RCC 7860 (cell line): ENCODE measurements at regions not wholly inside any gene's neighbourhood (a gene's known extent, or its start where the extent isn't known, plus 50 kb on each side); places are given as distances from the start of the nearest gene placed in this dataset.
"Not testable (repeated sequence)": the region's sequence is repeated elsewhere in the genome, so short reads cannot be mapped to it uniquely, and the experiment has no call there.

Experiments
- DNase-seq: peaks from one replicate; pipeline ENCODE4 v3.0.0-alpha.2; 2015; ENCODE audit warnings: low spot score
- FAIRE-seq: peaks from 2 replicates; lab custom pipeline; 2012; peaks lifted over from hg19 to GRCh38; lab: Jason Lieb, UNC

DNA sequence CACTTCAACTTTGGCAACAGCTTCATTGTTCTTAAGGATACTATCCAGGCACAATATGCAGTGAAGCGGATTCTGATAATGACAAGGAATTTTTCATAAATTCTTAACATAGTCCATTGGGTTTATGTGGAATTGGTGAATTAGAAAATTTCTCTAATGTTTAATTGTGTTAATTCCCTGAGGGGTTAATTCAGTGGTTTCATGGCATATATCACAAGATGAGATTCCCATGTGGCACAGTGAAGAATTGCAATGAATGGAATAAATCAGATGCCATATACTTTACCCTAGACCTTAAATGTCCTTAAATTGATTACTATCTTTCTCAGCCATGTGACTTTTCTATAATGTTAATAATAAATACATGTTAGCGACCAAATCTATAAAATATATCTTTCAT lies 1244.1 kb downstream of the ROBO2 start:
- DNase-seq, result no peak
- no peak for FAIRE-seq

DNA sequence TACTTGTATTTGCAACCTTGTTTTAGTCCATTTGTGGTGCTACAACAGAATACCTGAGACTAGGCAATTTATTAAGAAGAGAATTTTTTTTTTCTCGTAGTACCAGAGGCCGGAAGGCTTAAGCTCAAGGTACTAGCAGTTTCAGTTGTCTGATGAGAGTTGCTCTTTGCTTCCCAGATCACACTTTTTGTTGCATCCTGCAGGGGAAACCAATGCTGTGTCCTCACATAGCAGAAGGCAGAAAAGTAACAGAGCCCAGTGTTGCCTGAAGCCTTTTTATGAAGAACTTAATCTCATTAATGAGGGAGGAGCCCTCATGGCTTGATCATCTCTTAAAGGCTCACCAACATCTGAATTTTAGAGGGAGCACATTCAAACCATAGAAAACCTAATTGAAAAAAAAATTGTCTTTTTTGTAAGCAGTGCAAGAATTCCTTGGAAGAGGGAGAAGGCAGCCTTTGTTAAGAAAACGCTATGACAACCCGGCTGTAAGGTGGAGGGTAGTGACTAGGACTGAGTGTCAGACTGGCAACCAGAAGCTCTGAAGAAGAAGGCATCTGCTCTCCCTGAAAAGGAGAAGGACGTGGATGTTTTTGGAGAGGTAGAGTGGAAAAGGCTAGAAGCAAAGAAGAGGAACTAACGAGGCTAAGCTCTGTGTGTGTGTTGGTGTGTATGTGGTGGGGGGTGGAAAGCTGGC lies 1245.3 kb downstream of the ROBO2 start:
- FAIRE-seq, result no peak

GRCh38 chr3:78287085-78287484 lies 1247.2 kb downstream of the ROBO2 start:
- DNase-seq (no peak), FAIRE-seq (no peak)

More for the DNA sequence above, 1245.3 kb downstream of the ROBO2 start:
- DNase-seq, result no peak

GRCh38 chr3:78293284-78293683 lies 1253.4 kb downstream of the ROBO2 start:
- no peak for FAIRE-seq
- no peak for DNase-seq

GRCh38 chr3:78304115-78304514 lies 1264.2 kb downstream of the ROBO2 start:
- FAIRE-seq, result no peak
- DNase-seq, result no peak

- DNase-seq (no peak), FAIRE-seq (no peak)
Measured at GRCh38 chr3:78312851-78313250, 1273.0 kb downstream of the ROBO2 start.

DNA sequence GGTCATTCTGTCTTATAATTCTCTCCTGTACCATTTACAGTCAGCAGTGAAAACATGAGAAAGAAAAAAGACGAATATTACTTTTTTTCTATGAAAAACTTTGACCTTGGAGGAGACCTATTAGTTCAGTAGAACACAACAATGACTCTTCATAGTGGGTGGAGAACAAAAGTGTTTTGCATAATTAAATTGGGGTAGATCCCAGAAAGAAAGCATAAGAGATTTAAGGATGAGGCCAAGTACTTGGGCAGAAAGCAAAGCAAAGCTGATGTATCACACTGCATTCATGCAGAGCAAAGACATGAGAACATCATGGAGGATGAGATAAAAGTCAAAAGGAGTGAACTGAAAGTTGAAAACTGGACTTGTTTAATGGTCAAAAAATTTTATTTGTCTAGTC lies 1273.4 kb downstream of the ROBO2 start:
- DNase-seq (no peak), FAIRE-seq (no peak)

DNA sequence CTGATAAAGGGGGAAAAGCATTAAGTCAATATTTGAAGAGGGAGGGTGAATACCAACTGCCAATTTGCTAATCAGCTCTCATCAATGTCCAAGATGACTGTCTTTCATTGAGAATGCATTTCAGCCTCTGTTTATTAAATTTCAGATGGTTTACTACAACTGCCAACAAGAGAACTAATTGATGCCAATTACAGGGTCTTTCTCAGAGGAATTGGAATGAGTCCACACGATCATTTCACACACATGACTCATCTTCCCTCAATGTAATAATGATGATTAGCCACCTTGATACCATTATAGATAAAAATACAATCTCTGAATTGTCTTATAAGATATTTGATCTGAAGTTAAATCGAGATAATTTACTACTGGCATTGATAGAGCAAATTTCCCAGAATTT lies 1274.4 kb downstream of the ROBO2 start:
- DNase-seq (no peak), FAIRE-seq (no peak)

GRCh38 chr3:78317774-78318173 lies 1277.9 kb downstream of the ROBO2 start:
- FAIRE-seq, result no peak
- no peak for DNase-seq

GRCh38 chr3:78322780-78323179 lies 1282.9 kb downstream of the ROBO2 start:
- FAIRE-seq, result no peak
- no peak for DNase-seq

DNA sequence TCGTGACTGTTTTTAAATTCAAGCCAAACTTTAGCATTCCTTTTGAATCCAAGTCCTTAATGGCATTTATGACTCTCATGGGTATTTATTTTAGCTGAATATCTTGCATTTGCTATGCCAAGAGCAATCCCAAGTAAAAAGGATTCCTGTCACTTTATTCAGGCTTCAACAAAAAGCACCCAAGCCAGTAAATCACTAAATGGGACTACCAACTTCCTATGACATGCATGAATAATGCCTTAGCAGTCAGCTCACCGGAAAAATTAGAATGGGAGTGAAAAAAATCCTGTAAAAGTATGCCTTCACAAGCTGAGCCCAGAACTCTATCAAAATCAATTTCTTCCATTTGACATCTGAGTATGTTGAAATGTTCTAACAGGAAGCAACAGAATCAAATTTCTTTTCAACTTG lies 1297.9 kb downstream of the ROBO2 start:
- DNase-seq, result no peak
- FAIRE-seq, result no peak

- DNase-seq (no peak), FAIRE-seq (no peak)
Measured at GRCh38 chr3:78338405-78338804, 1298.5 kb downstream of the ROBO2 start.

DNA sequence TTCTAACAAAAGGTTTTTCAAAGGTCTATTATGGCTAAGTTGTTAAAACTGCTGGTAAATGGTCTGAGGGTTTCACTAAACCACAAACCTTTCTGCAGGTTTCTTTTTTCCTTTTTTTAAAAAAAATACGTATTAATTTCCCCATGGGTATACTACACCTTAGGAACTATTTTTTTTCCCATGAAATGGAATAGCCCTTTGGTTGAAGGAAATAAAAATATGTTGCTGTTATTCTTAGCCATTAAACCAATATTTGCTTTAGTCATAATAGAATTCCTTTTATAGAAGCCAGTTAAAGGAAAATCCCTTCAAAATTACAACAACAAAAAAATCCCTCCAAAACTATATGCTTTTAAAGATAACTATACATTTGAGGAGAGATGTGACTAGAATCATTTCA lies 1303.3 kb downstream of the ROBO2 start:
- no peak for DNase-seq
- FAIRE-seq, result no peak

GRCh38 chr3:78344267-78344666 lies 1304.4 kb downstream of the ROBO2 start:
- not testable (repeated sequence) for DNase-seq, FAIRE-seq

- FAIRE-seq, result no peak
- no peak for DNase-seq
Measured at GRCh38 chr3:78344918-78345317, 1305.0 kb downstream of the ROBO2 start.

DNA sequence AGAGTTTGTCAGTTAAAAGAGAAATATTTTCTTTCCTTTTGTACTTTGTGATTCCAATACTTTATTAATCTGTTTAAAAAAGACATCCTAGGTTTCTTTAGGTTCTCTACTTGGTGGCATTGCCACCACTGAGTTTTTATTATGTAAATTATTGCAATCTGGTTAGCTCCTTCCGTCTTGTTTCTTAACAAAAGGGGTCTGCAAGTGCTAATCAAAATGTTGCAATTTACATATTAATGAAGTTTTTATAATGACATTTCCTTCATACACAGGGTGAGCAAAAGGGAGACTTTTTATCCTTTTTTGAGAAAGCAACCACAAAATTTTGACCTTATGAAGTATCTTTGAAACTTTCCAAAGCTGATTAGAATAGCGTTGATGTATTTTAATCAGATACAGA lies 1307.3 kb downstream of the ROBO2 start:
- DNase-seq, result no peak
- FAIRE-seq, result no peak

DNA sequence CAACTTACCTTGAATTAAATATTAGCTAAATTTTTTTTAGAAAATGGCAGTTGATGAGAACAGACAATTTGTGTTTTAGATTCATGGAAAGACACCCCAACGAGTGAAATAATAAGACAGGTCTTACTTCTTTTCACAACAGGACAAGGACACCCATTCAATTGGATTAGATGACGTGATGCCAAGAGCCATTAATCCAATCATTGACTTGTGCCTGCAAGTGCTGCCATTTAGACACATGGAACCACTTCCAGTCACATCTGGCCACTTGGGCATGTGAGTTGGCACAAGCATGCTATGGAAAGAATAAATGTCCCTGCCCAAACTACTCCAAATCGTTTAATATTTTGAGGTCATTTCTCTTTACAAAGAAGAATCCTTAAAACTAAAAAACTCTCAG lies 1308.8 kb downstream of the ROBO2 start:
- FAIRE-seq (no peak), DNase-seq (no peak)

DNA sequence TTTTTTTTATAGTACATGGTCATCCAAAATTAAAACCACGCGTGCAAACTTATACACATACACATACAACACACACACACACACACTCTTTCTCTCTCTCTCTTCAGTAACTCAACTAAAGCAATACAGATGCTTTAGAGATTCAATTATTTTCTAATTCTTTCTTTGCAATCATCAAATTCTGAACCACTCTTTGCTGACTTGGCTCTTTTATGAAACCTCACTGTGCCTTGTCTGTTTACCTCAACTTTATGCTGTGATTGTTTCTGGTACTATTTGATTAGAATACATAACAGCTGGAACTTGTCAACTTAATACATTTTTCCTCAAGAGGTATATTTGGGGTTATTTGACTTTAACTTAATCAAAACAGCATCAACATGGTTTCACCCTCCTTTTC lies 1309.7 kb downstream of the ROBO2 start:
- no peak for FAIRE-seq
- DNase-seq, result no peak

- DNase-seq (no peak), FAIRE-seq (no peak)
Measured at GRCh38 chr3:78351334-78351733, 1311.4 kb downstream of the ROBO2 start.

DNA sequence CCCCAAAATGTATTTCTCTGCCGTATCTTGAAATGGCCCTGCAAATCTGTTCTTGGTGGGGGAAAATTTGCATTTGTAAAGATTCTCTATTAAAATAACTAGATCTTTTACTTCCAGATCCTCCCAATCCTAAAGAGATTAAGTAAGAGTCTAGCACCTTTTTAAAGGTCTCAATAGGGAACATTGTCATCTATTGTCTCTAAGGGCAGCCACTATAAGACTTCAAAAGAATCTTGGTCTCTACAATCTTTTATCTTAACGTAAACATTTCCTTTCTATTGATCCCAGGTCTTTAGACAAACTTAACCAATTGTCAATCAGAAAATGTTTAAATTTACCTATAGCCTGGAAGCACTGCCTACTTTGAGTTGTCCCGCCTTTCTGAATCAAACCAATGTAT lies 1313.3 kb downstream of the ROBO2 start:
- FAIRE-seq (no peak), DNase-seq (no peak)

- DNase-seq, result no peak
- FAIRE-seq, result no peak
Measured at GRCh38 chr3:78360849-78361248, 1321.0 kb downstream of the ROBO2 start.

DNA sequence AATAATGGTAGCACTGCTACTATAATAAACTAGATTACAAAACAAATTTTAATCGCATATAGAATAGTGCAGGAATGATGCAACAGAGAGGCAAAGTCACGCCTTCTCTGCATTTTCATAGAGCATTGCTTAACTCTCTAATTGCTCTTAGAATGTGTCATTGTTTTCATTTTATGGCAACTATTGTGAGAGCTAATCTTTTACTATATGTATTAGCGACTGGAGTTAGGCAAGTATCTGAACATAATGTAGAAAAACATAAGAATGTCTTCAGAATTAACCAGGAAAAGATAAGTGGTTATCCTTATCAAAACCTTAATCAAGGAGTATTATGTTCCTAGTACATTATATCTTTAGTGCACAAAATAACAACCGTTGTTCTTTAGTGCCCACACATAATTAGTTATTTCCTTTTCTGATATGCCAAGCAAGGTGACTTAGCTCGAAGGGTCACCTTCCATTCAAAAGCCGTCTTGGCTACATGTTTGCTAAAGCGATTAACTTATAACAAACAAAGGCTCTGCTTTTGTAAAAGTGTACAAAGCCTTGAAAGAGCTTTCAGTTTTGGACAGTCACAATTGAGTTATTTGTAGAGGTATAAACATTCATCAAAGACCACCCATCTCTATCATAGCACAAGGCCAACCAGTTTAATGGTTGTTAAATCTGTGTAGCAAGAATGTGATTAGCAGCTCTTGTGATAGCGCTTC lies 1328.9 kb downstream of the ROBO2 start:
- FAIRE-seq, result no peak
- DNase-seq, result no peak

DNA sequence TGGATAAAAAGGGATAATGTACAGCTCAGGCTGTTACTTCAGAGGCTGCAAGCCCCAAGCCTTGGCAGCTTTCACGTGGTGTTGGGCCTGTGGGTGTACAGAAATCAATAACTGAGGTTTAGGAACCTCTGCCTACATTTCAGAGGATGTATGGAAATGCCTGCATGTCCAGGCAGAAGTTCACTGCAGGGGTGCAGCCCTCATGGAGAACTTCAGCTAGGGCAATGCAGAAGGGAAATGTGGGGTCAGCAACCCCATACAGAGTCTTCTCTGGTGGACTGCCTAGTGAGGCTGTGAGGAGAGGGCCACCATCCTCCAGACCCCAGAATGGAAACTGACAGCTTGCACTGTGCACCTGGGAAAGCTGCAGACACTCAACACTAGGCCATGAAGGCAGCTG lies 1350.3 kb downstream of the ROBO2 start:
- no peak for FAIRE-seq
- DNase-seq, result no peak
